ENCODE measurements at regions not wholly inside any gene's neighbourhood (a gene's known extent, or its start where the extent isn't known, plus 50 kb on each side); places are given as distances from the start of the nearest gene placed in this dataset.

DNA sequence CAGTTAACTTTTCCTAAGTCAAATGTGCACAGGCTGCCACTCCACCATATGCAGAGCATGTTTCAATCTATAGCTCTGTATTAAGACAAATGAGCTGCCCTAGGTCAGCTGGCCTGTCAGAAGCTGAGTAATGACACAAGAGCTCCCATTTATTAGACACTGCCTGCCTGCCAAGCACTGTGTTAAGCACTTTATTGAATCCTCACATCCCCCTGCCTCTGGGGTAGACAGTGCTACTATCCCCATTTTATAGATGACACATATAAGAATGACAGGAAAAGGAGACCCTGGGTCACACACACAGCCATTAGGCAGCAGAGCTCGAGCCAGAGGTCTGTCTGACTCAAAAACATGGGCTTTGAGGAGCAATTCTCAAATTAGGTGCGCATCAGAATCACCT, 179.8 kb upstream of the PDE1C start:
- H3K4me3 ChIP-seq (ENCODE audit: low read depth in 1 of 2, low read length in 2 of 2): no peak overlapping the region
- no peak overlapping the region for H3K27ac ChIP-seq (ENCODE audit: low read length)
- H3K4me1 ChIP-seq (ENCODE audit: insufficient read depth, low read length): no peaks in the 10 kb centered on the region
- no peaks in the 10 kb centered on the region for H4K20me1 ChIP-seq (ENCODE audit: insufficient read depth, low read length)
- no peak overlapping the region for H3K9ac ChIP-seq (ENCODE audit: low read depth, low read length)
- H3K9me3 ChIP-seq (ENCODE audit: insufficient read depth, low read length, severe bottlenecking): no peaks in the 10 kb centered on the region
- no peak overlapping the region for H3K4me2 ChIP-seq (ENCODE audit: insufficient read depth, low read length)
- no peak overlapping the region for H2AFZ ChIP-seq (ENCODE audit: low read depth, low read length)
- H3K36me3 ChIP-seq (ENCODE audit: insufficient read depth, low read length): no peaks in the 10 kb centered on the region
- H3K27me3 ChIP-seq (ENCODE audit: insufficient read depth, low read length, poor library complexity): no peaks in the 10 kb centered on the region
- DNase-seq (no peak), ATAC-seq (ENCODE audit: insufficient read depth, low read depth) (no peak)
- no peak for TF ChIP-seq EZH2 (IDR thresholded peaks at IDR 0.05; ENCODE audit: borderline replicate concordance, low read depth, low read length, severe bottlenecking)
- TF ChIP-seq CTCF (IDR thresholded peaks at IDR 0.05; ENCODE audit: borderline replicate concordance, extremely low read depth, low read length, poor library complexity, severe bottlenecking): no peak
- no peaks in the 10 kb centered on the region for H3K79me2 ChIP-seq (ENCODE audit: insufficient read depth, low read length)

- H3K4me1 ChIP-seq (ENCODE audit: insufficient read depth, low read length): no peaks in the 10 kb centered on the region
- H3K36me3 ChIP-seq (ENCODE audit: insufficient read depth, low read length): no peaks in the 10 kb centered on the region
- DNase-seq (no peak), ATAC-seq (ENCODE audit: insufficient read depth, low read depth) (no peak)
- no peaks in the 10 kb centered on the region for H3K9me3 ChIP-seq (ENCODE audit: insufficient read depth, low read length, severe bottlenecking)
- H3K27ac ChIP-seq (ENCODE audit: low read length): no peak overlapping the region
- no peak overlapping the region for H3K9ac ChIP-seq (ENCODE audit: low read depth, low read length)
- no peaks in the 10 kb centered on the region for H4K20me1 ChIP-seq (ENCODE audit: insufficient read depth, low read length)
- no peaks in the 10 kb centered on the region for H3K27me3 ChIP-seq (ENCODE audit: insufficient read depth, low read length, poor library complexity)
- TF ChIP-seq EZH2 (IDR thresholded peaks at IDR 0.05; ENCODE audit: borderline replicate concordance, low read depth, low read length, severe bottlenecking): no peak
- no peak for TF ChIP-seq CTCF (IDR thresholded peaks at IDR 0.05; ENCODE audit: borderline replicate concordance, extremely low read depth, low read length, poor library complexity, severe bottlenecking)
- no peaks in the 10 kb centered on the region for H3K79me2 ChIP-seq (ENCODE audit: insufficient read depth, low read length)
- H2AFZ ChIP-seq (ENCODE audit: low read depth, low read length): no peak overlapping the region
- no peak overlapping the region for H3K4me3 ChIP-seq (ENCODE audit: low read depth in 1 of 2, low read length in 2 of 2)
- H3K4me2 ChIP-seq (ENCODE audit: insufficient read depth, low read length): no peak overlapping the region
Measured at GRCh38 chr7:32248522-32248921, 178.3 kb upstream of the PDE1C start.

- Histone ChIP-seq H3K4me3 (ENCODE audit: low read depth in 1 of 2, low read length in 2 of 2) (no peak overlapping the region), H3K4me2 (ENCODE audit: insufficient read depth, low read length) (no peak overlapping the region), H3K27ac (ENCODE audit: low read length) (no peak overlapping the region), H3K4me1 (ENCODE audit: insufficient read depth, low read length) (no peaks in the 10 kb centered on the region), H3K79me2 (ENCODE audit: insufficient read depth, low read length) (no peaks in the 10 kb centered on the region), H3K9me3 (ENCODE audit: insufficient read depth, low read length, severe bottlenecking) (no peaks in the 10 kb centered on the region), H3K36me3 (ENCODE audit: insufficient read depth, low read length) (no peaks in the 10 kb centered on the region), H3K27me3 (ENCODE audit: insufficient read depth, low read length, poor library complexity) (no peaks in the 10 kb centered on the region), H4K20me1 (ENCODE audit: insufficient read depth, low read length) (no peaks in the 10 kb centered on the region), H2AFZ (ENCODE audit: low read depth, low read length) (no peak overlapping the region), H3K9ac (ENCODE audit: low read depth, low read length) (no peak overlapping the region)
- DNase-seq (no peak), ATAC-seq (ENCODE audit: insufficient read depth, low read depth) (no peak)
- TF ChIP-seq CTCF (IDR thresholded peaks at IDR 0.05; ENCODE audit: borderline replicate concordance, extremely low read depth, low read length, poor library complexity, severe bottlenecking) (no peak), EZH2 (IDR thresholded peaks at IDR 0.05; ENCODE audit: borderline replicate concordance, low read depth, low read length, severe bottlenecking) (no peak)
Measured at GRCh38 chr7:32244806-32245345, 174.7 kb upstream of the PDE1C start.

Measured in DND-41 (cell line).